ENCODE measurements at regions not wholly inside any gene's neighbourhood (a gene's known extent, or its start where the extent isn't known, plus 50 kb on each side); places are given as distances from the start of the nearest gene placed in this dataset.
"Not testable (repeated sequence)": the region's sequence is repeated elsewhere in the genome, so short reads cannot be mapped to it uniquely, and the experiment has no call there.

- DNase-seq: peak; percentile 23
These were observed 632.4 kb upstream of the AMOT start for GRCh38 chrX:113473015-113473414.

GRCh38 chrX:113470166-113470565 lies 629.5 kb upstream of the AMOT start:
- no peak for DNase-seq

GRCh38 chrX:113457719-113458118 lies 617.1 kb upstream of the AMOT start:
- no peak for DNase-seq

- DNase-seq: no peak
These were observed 615.0 kb upstream of the AMOT start for GRCh38 chrX:113455582-113455981.

- no peak for DNase-seq
These were observed 588.4 kb upstream of the AMOT start for GRCh38 chrX:113429011-113429410.

- DNase-seq: no peak
These were observed 581.7 kb upstream of the AMOT start for GRCh38 chrX:113422323-113422722.

- DNase-seq: no peak
These were observed 580.8 kb upstream of the AMOT start for GRCh38 chrX:113421432-113421831.

- no peak for DNase-seq
These were observed 571.5 kb upstream of the AMOT start for GRCh38 chrX:113412106-113412505.

GRCh38 chrX:113408843-113409242 lies 568.2 kb upstream of the AMOT start:
- DNase-seq: no peak

- peak; percentile 23 for DNase-seq
These were observed 559.6 kb upstream of the AMOT start for GRCh38 chrX:113400193-113400704.

GRCh38 chrX:113399506-113400192 lies 559.0 kb upstream of the AMOT start:
- peak; percentile 25 for DNase-seq

GRCh38 chrX:113392355-113392754 lies 551.7 kb upstream of the AMOT start:
- no peak for DNase-seq

GRCh38 chrX:113391875-113392274 lies 551.2 kb upstream of the AMOT start:
- DNase-seq: no peak

GRCh38 chrX:113390531-113390930 lies 549.9 kb upstream of the AMOT start:
- DNase-seq: no peak

- DNase-seq: no peak
These were observed 549.2 kb upstream of the AMOT start for GRCh38 chrX:113389846-113390245.

- peak; percentile 89 for DNase-seq
These were observed 544.0 kb upstream of the AMOT start for GRCh38 chrX:113384628-113385027.

- DNase-seq: not testable (repeated sequence)
These were observed 532.8 kb upstream of the AMOT start for GRCh38 chrX:113373421-113373820.

- no peak for DNase-seq
These were observed 529.4 kb upstream of the AMOT start for GRCh38 chrX:113370006-113370405.

GRCh38 chrX:113369056-113369455 lies 528.4 kb upstream of the AMOT start:
- DNase-seq: no peak

GRCh38 chrX:113353134-113353533 lies 512.5 kb upstream of the AMOT start:
- no peak for DNase-seq

GRCh38 chrX:113330416-113330815 lies 489.8 kb upstream of the AMOT start:
- no peak for DNase-seq

- DNase-seq: no peak
These were observed 475.3 kb upstream of the AMOT start for GRCh38 chrX:113315927-113316326.

GRCh38 chrX:113305496-113305895 lies 464.9 kb upstream of the AMOT start:
- DNase-seq: peak; percentile 84

GRCh38 chrX:113300580-113300979 lies 459.9 kb upstream of the AMOT start:
- no peak for DNase-seq

- DNase-seq: peak; percentile 9
These were observed 456.8 kb upstream of the AMOT start for GRCh38 chrX:113297437-113297836.
